MM.1S (cell line): ENCODE measurements at regions not wholly inside any gene's neighbourhood (a gene's known extent, or its start where the extent isn't known, plus 50 kb on each side); places are given as distances from the start of the nearest gene placed in this dataset.

Experiments used
- DNase-seq: peaks from one replicate; pipeline ENCODE4 v3.0.0-alpha.2; 2015
- H2AFZ ChIP-seq: fragments of 300-600 bp; sonication (generic); 2 replicates; pipeline ENCODE4 v1.6.0; 2016; ENCODE audit warnings: antibody characterized with exemption, low read length
- H3F3A ChIP-seq: fragments of 300-600 bp; sonication (generic); 2 replicates; pipeline ENCODE4 v1.6.1; 2016; ENCODE audit warnings: mild to moderate bottlenecking, antibody characterized with exemption, low read length, moderate library complexity, mixed read lengths; ENCODE audit not compliant: insufficient read depth
- H3K27ac ChIP-seq: fragments of 300-600 bp; sonication (generic); 2 replicates; pipeline ENCODE4 v1.5.1; 2016; ENCODE audit warnings: mild to moderate bottlenecking, low read length
- H3K27me3 ChIP-seq: fragments of 300-600 bp; sonication (generic); replicated peaks from 2 replicates; pipeline ENCODE4 v1.6.0; 2016; ENCODE audit warnings: low read length; ENCODE audit not compliant: insufficient read depth
- H3K36me3 ChIP-seq: fragments of 300-600 bp; sonication (generic); replicated peaks from 2 replicates; pipeline ENCODE4 v1.6.1; 2016; ENCODE audit warnings: mild to moderate bottlenecking, low read length, mixed read lengths; ENCODE audit not compliant: insufficient read depth
- H3K4me1 ChIP-seq: fragments of 300-600 bp; sonication (generic); 2 replicates; pipeline ENCODE4 v1.6.1; 2016; ENCODE audit warnings: low read length, mixed read lengths
- H3K4me2 ChIP-seq: fragments of 300-600 bp; sonication (generic); 2 replicates; pipeline ENCODE4 v1.6.0; 2016; ENCODE audit warnings: low read depth, low read length
- H3K4me3 ChIP-seq: fragments of 300-600 bp; sonication (generic); 2 replicates; pipeline ENCODE4 v1.5.1; 2016; ENCODE audit warnings: low read length, mixed read lengths
- H3K79me2 ChIP-seq: fragments of 300-600 bp; sonication (generic); 2 replicates; pipeline ENCODE4 v1.6.1; 2016; ENCODE audit warnings: mixed run types, low read length, mixed read lengths
- H3K9ac ChIP-seq: fragments of 300-600 bp; sonication (generic); 2 replicates; pipeline ENCODE4 v1.6.1; 2016; ENCODE audit warnings: low read length, mixed read lengths
- H3K9me2 ChIP-seq: fragments of 300-600 bp; sonication (generic); replicated peaks from 2 replicates; pipeline ENCODE4 v1.6.1; 2016; ENCODE audit warnings: mild to moderate bottlenecking, low read length, mixed read lengths; ENCODE audit not compliant: insufficient read depth
- H3K9me3 ChIP-seq: fragments of 300-600 bp; sonication (generic); replicated peaks from 2 replicates; pipeline ENCODE4 v1.6.1; 2016; ENCODE audit warnings: mild to moderate bottlenecking, low read length, mixed read lengths; ENCODE audit not compliant: insufficient read depth
- H4K20me1 ChIP-seq: fragments of 300-600 bp; sonication (generic); 2 replicates; pipeline ENCODE4 v1.6.1; 2016; ENCODE audit warnings: mild to moderate bottlenecking, low read length, moderate library complexity, mixed read lengths; ENCODE audit not compliant: insufficient read depth
- EZH2 ChIP-seq: fragments of 300-600 bp; sonication (generic); optimal IDR thresholded peaks from 2 replicates; pipeline ENCODE3; 2017; ENCODE audit warnings: low read depth, mild to moderate bottlenecking, antibody characterized with exemption, low read length, mixed read lengths
- EZH2phosphoT487 ChIP-seq: fragments of 300-600 bp; sonication (generic); IDR thresholded peaks from 2 replicates; pipeline ENCODE4 v1.6.1; 2018; ENCODE audit warnings: antibody characterized with exemption, low read length
- TF ChIP-seq, protein P1 (sequence below): fragments of 300-600 bp; sonication (generic); IDR thresholded peaks from 2 replicates; pipeline ENCODE4 v1.5.1; 2016; ENCODE audit warnings: antibody characterized with exemption, low read length, mixed read lengths

DNA sequence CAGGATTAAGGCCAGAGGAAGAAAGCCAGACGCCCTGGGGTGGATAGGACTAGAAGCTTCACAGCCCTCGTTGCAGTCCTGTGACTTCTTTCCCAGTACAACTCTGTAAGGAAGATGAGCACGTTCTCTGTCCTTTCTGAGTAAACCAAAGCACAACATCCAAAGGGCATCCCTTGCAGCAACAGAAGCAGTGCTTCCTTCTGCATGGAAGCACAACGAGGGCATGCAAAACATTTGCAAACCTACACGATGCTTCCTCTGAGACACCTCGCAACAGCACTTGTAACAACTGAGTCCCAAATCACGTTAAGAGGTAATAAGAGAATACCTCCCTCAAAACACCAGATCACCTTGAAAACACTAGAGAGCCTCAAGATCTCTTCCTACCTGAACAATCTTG lies 335.7 kb upstream of the RASGEF1B start:
- H3K27ac ChIP-seq: no peak overlapping the region
- H3K4me1 ChIP-seq: no peaks in the 10 kb centered on the region
- H4K20me1 ChIP-seq: no peaks in the 10 kb centered on the region
- no peaks in the 10 kb centered on the region for H3K27me3 ChIP-seq
- no peaks in the 10 kb centered on the region for H3F3A ChIP-seq
- no peak overlapping the region for H3K4me3 ChIP-seq
- H3K9me2 ChIP-seq: no peaks in the 10 kb centered on the region
- H3K9ac ChIP-seq: no peak overlapping the region
- no peaks in the 10 kb centered on the region for H3K9me3 ChIP-seq
- no peaks in the 10 kb centered on the region for H3K79me2 ChIP-seq
- no peak for DNase-seq
- no peaks in the 10 kb centered on the region for H3K36me3 ChIP-seq
- H3K4me2 ChIP-seq: no peak overlapping the region
- no peak for TF ChIP-seq EZH2
- no peak for TF ChIP-seq EZH2phosphoT487
- TF ChIP-seq, protein P1, sequence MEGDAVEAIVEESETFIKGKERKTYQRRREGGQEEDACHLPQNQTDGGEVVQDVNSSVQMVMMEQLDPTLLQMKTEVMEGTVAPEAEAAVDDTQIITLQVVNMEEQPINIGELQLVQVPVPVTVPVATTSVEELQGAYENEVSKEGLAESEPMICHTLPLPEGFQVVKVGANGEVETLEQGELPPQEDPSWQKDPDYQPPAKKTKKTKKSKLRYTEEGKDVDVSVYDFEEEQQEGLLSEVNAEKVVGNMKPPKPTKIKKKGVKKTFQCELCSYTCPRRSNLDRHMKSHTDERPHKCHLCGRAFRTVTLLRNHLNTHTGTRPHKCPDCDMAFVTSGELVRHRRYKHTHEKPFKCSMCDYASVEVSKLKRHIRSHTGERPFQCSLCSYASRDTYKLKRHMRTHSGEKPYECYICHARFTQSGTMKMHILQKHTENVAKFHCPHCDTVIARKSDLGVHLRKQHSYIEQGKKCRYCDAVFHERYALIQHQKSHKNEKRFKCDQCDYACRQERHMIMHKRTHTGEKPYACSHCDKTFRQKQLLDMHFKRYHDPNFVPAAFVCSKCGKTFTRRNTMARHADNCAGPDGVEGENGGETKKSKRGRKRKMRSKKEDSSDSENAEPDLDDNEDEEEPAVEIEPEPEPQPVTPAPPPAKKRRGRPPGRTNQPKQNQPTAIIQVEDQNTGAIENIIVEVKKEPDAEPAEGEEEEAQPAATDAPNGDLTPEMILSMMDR: no peak
- H2AFZ ChIP-seq: no peak overlapping the region

DNA sequence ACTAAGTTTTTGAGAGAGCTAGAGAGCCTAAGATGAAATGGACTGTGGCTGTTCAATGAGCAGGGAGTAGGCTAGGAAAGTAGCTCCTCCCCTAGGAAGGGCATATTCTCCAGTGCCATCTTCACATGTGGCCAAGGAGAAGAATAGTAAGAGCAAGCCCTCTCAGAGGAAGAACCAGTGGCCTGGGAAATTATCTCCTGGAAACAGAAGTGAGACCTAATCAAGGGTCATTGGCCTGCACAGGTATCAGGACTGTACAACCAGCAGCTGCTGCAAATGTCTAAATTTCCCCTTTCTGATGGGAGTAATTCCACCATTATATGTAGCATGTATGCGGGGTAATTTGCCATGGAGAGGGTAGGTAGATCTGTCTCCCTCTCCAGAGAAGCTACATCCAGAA lies 334.8 kb upstream of the RASGEF1B start:
- H3K9me2 ChIP-seq: no peaks in the 10 kb centered on the region
- no peak overlapping the region for H3K27ac ChIP-seq
- H4K20me1 ChIP-seq: no peaks in the 10 kb centered on the region
- H3K4me1 ChIP-seq: no peaks in the 10 kb centered on the region
- no peak overlapping the region for H3K9ac ChIP-seq
- no peak overlapping the region for H3K4me3 ChIP-seq
- H3K4me2 ChIP-seq: no peak overlapping the region
- no peaks in the 10 kb centered on the region for H3K9me3 ChIP-seq
- H3K27me3 ChIP-seq: no peaks in the 10 kb centered on the region
- no peaks in the 10 kb centered on the region for H3K79me2 ChIP-seq
- DNase-seq: no peak
- no peak for TF ChIP-seq EZH2
- TF ChIP-seq, protein P1: no peak
- TF ChIP-seq EZH2phosphoT487: no peak
- H3F3A ChIP-seq: no peaks in the 10 kb centered on the region
- H2AFZ ChIP-seq: no peak overlapping the region
- H3K36me3 ChIP-seq: no peaks in the 10 kb centered on the region

DNA sequence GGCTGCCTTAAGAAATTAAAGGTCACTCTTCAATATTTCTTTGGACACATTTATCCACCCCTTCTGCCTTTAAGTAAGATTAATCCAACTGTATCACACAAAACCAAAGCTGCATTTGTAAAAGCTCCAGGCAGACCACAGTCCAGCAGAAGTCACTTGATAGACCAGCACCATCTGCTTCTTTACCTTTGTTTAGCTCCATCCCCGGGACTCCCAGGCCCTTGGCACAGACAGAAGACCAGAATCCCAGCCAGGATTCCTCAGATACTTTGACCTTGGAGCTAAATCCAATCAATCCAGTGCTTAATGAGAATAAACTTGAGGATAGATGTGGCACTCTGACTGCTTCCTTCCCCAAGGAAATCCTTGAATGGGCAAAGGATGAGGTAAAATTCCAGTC lies 333.1 kb upstream of the RASGEF1B start:
- no peak overlapping the region for H3K4me3 ChIP-seq
- no peak overlapping the region for H3K9ac ChIP-seq
- DNase-seq: no peak
- no peak overlapping the region for H3K27ac ChIP-seq
- H3K4me1 ChIP-seq: no peaks in the 10 kb centered on the region
- no peak overlapping the region for H2AFZ ChIP-seq
- H4K20me1 ChIP-seq: no peaks in the 10 kb centered on the region
- H3F3A ChIP-seq: no peaks in the 10 kb centered on the region
- TF ChIP-seq EZH2phosphoT487: no peak
- no peak for TF ChIP-seq EZH2
- TF ChIP-seq, protein P1: no peak
- no peaks in the 10 kb centered on the region for H3K36me3 ChIP-seq
- no peaks in the 10 kb centered on the region for H3K9me3 ChIP-seq
- H3K27me3 ChIP-seq: no peaks in the 10 kb centered on the region
- no peaks in the 10 kb centered on the region for H3K9me2 ChIP-seq
- H3K79me2 ChIP-seq: no peaks in the 10 kb centered on the region
- H3K4me2 ChIP-seq: no peak overlapping the region
